ENCODE measurements at regions not wholly inside any gene's neighbourhood (a gene's known extent, or its start where the extent isn't known, plus 50 kb on each side); places are given as distances from the start of the nearest gene placed in this dataset.

- no peak for DNase-seq
These were observed 58.5 kb upstream of the FOXC1 start for GRCh38 chr6:1551249-1551648.

- DNase-seq: no peak
These were observed 57.4 kb upstream of the FOXC1 start for GRCh38 chr6:1552296-1552761.

GRCh38 chr6:1553562-1554083 is 56.1 kb upstream of the FOXC1 start:
- DNase-seq: no peak

GRCh38 chr6:1554141-1554475 is 55.6 kb upstream of the FOXC1 start:
- no peak for DNase-seq

GRCh38 chr6:1554476-1555310 is 55.0 kb upstream of the FOXC1 start:
- no peak for DNase-seq

GRCh38 chr6:1558388-1558787 is 51.3 kb upstream of the FOXC1 start:
- DNase-seq: no peak

All from left kidney (tissue), 1 donor.